ENCODE measurements at regions not wholly inside any gene's neighbourhood (a gene's known extent, or its start where the extent isn't known, plus 50 kb on each side); places are given as distances from the start of the nearest gene placed in this dataset.

DNA sequence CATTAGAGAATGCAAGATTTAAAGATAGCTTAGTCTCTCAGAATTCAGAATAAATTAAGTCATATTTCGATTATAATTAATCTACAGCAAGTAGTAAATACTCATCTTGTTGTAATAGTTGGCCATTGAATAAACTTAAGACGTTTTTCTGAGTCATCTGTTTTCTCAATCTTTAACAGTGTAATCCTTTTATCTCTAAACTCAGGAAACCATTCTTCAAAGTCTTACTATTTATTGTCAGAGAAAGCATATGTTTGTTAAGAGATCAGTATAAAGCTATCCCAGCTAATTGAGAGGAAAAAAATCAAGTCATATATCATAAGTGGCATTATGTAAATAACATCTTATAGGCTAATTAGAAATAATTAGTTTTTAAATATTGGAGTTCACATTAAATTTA is 201.2 kb upstream of the ADAMTS5 start:
- no peak for FAIRE-seq
- WGBS (ENCODE audit: insufficient coverage, low coverage, missing lambda C conversion rate): 0% methylated on average over 2 of the region's 2 CpGs
- in situ Hi-C loops (cut with MboI): no loop called here

DNA sequence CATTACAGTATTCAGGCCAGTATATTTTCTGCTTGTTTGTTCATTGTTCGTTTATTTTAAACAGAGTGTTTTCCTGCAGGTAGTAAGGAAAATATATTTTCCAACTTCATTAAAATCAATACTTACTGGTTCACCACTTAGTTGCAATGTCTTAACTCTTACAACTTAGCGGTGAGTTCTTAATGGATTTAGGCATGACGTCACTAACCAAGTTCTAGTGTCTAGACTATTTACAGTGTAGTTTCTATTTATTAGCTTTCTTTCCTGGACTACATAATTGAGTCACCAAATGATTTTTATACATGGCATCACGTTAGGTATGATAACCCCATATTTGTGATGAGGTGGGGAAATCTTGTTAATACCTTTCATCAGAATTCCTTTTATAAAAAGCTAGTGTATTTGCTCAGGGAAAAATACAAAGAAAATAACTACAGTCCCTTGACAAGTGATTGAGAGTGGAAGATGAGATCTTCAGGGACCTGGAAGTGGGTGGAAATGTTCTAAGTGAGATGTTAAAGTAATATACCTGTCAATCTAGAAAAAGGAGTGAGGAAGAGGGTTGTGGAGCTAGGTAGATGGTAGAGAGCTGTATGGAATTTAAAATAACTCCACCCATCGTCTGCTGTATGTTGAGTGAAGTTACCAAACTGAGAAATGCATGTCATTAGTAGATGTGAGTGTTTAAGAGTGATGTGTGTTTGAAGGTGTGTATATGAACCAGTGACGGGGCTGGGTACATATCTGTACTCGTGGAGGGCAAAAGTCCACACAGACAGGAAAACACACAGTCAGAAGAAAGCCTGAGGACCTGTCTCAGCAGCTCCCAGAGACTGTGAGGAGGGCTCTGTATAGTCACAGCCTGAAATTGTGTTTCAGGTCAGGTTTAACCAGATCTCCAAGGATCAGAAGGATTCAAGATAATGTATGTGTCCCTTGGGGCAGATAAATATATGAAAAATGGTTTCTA is 197.6 kb upstream of the ADAMTS5 start:
- Histone ChIP-seq H4K20me1 (replicated peaks; ENCODE audit: control insufficient read depth, insufficient read depth, low read length) (no peaks in the 10 kb centered on the region), H3K36me3 (ENCODE audit: control insufficient read depth, insufficient read depth, low read length) (no peaks in the 10 kb centered on the region), H3K27me3 (ENCODE audit: control insufficient read depth in 2 of 2, insufficient read depth in 2 of 2, low read length in 2 of 2) (no peaks in the 10 kb centered on the region), H3K4me1 (replicated peaks in 1 of 2; ENCODE audit: control insufficient read depth in 2 of 2, insufficient read depth in 2 of 2, low read length in 2 of 2) (no peaks in the 10 kb centered on the region), H3K27ac (ENCODE audit: extremely low read depth, low read depth, low read length) (no peak overlapping the region), H2AFZ (ENCODE audit: low read depth, low read length) (no peak overlapping the region), H3K9ac (ENCODE audit: insufficient read depth in 1 of 2, low read depth in 2 of 2, low read length in 2 of 2) (no peak overlapping the region), H3K9me3 (replicated peaks; ENCODE audit: control insufficient read depth, insufficient read depth, low read depth, low read length) (no peaks in the 10 kb centered on the region), H3K9me1 (ENCODE audit: control insufficient read depth, insufficient read depth, low read length) (no peaks in the 10 kb centered on the region), H3K4me2 (ENCODE audit: insufficient read depth, low read length) (no peak overlapping the region), H3K4me3 (no peak overlapping the region), H3K79me2 (ENCODE audit: control insufficient read depth, insufficient read depth, low read length) (no peaks in the 10 kb centered on the region)
- FAIRE-seq: no peak
- DNase-seq (ENCODE audit: extremely low read depth in 1 of 4, low spot score in 3 of 4): no peak
- ChIA-PET CTCF (ENCODE audit: low intra/inter-chr PET ratio) (no interaction called here), POLR2A (no interaction called here)
- TF ChIP-seq HDAC8 (tag; IDR thresholded peaks at IDR 0.05) (no peak), MECOM (CRISPR knock-in tag; IDR thresholded peaks at IDR 0.05) (no peak), JUND (IDR thresholded peaks at IDR 0.05; ENCODE audit: borderline replicate concordance, low read depth, low read length) (no peak), JUND (tag; IDR thresholded peaks at IDR 0.05; ENCODE audit: borderline replicate concordance, low read depth, low read length) (no peak; the same call in 2 of the 3 replicates), MLLT1 (IDR thresholded peaks at IDR 0.05) (no peak)
- 6% methylated on average over 7 of the region's 7 CpGs for WGBS (ENCODE audit: insufficient coverage, low coverage, missing lambda C conversion rate)
- no peak for ATAC-seq
- in situ Hi-C loops (cut with MboI): no loop called here
- intact Hi-C loops (cut with micrococcal nuclease): no loop called here
- BruUV-seq (replicated peaks): no TSS peak

More for the DNA sequence above, 201.2 kb upstream of the ADAMTS5 start:
- Histone ChIP-seq H4K20me1 (replicated peaks; ENCODE audit: control insufficient read depth, insufficient read depth, low read length) (no peaks in the 10 kb centered on the region), H3K79me2 (ENCODE audit: control insufficient read depth, insufficient read depth, low read length) (no peaks in the 10 kb centered on the region), H3K4me2 (ENCODE audit: insufficient read depth, low read length) (no peak overlapping the region), H3K36me3 (ENCODE audit: control insufficient read depth, insufficient read depth, low read length) (no peaks in the 10 kb centered on the region), H3K4me3 (no peak overlapping the region), H2AFZ (ENCODE audit: low read depth, low read length) (no peak overlapping the region), H3K27me3 (ENCODE audit: control insufficient read depth in 2 of 2, insufficient read depth in 2 of 2, low read length in 2 of 2) (no peaks in the 10 kb centered on the region), H3K9me3 (replicated peaks; ENCODE audit: control insufficient read depth, insufficient read depth, low read depth, low read length) (no peaks in the 10 kb centered on the region), H3K4me1 (replicated peaks in 1 of 2; ENCODE audit: control insufficient read depth in 2 of 2, insufficient read depth in 2 of 2, low read length in 2 of 2) (no peaks in the 10 kb centered on the region), H3K9ac (ENCODE audit: insufficient read depth in 1 of 2, low read depth in 2 of 2, low read length in 2 of 2) (no peak overlapping the region), H3K27ac (ENCODE audit: extremely low read depth, low read depth, low read length) (no peak overlapping the region), H3K9me1 (ENCODE audit: control insufficient read depth, insufficient read depth, low read length) (no peaks in the 10 kb centered on the region)
- no TSS peak for BruUV-seq (replicated peaks)
- DNase-seq (ENCODE audit: extremely low read depth in 1 of 4, low spot score in 3 of 4): no peak
- TF ChIP-seq BMI1 (IDR thresholded peaks at IDR 0.05; ENCODE audit: low read length): no peak
- TF ChIP-seq MAX (CRISPR knock-in tag; IDR thresholded peaks at IDR 0.05): no peak
- TF ChIP-seq ZNF780A (CRISPR knock-in tag; IDR thresholded peaks at IDR 0.05): no peak
- no peak for TF ChIP-seq TAF9B (IDR thresholded peaks at IDR 0.05; ENCODE audit: partially characterized antibody)
- no peak for ATAC-seq
- intact Hi-C loops (cut with micrococcal nuclease): no loop called here
- CTCF ChIA-PET (ENCODE audit: low intra/inter-chr PET ratio): no interaction called here
- POLR2A ChIA-PET: no interaction called here
